ENCODE measurements at regions not wholly inside any gene's neighbourhood (a gene's known extent, or its start where the extent isn't known, plus 50 kb on each side); places are given as distances from the start of the nearest gene placed in this dataset.

DNA sequence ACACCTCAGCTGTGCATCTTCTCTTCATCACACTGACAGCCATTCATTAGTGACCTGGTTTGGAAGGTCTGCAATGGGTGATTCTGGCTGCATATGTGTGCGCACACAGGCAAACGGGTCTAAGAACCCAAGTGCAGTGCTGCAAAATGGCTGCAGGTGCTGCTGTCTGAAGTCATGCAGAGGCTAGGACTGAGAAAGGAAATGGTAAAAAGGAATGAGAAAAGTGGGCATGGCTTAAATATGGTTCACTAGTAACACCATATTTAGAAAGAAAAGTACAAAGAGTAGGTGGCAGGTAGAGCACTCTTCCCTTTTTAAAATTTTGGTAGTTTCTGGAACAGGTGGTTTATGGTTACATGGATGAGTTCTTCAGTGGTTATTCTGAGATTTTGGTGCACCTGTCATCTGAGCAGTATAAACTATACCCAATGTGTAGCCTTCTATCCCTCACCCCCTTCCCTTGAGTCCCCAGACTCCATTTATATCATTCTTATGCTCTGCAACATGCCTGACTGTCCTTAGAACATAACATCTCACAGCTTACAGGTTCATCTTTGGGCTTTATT, 78.4 kb downstream of the CCNG2 start:
- TF ChIP-seq, protein P1, sequence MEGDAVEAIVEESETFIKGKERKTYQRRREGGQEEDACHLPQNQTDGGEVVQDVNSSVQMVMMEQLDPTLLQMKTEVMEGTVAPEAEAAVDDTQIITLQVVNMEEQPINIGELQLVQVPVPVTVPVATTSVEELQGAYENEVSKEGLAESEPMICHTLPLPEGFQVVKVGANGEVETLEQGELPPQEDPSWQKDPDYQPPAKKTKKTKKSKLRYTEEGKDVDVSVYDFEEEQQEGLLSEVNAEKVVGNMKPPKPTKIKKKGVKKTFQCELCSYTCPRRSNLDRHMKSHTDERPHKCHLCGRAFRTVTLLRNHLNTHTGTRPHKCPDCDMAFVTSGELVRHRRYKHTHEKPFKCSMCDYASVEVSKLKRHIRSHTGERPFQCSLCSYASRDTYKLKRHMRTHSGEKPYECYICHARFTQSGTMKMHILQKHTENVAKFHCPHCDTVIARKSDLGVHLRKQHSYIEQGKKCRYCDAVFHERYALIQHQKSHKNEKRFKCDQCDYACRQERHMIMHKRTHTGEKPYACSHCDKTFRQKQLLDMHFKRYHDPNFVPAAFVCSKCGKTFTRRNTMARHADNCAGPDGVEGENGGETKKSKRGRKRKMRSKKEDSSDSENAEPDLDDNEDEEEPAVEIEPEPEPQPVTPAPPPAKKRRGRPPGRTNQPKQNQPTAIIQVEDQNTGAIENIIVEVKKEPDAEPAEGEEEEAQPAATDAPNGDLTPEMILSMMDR (IDR thresholded peaks at IDR 0.05), result no peak
- Histone ChIP-seq H3K36me3 (no peaks in the 10 kb centered on the region), H3K4me3 (no peak overlapping the region), H3K4me1 (no peaks in the 10 kb centered on the region), H3K27ac (no peak overlapping the region), H3K9me3 (no peaks in the 10 kb centered on the region), H3K27me3 (peaks cover 0 to 6% of the 10 kb centered on the region in 2 donors)
- intact Hi-C loops (cut with DNase I; ENCODE audit: low total_unique reads), result no loop called here
- DNase-seq, result no peak

DNA sequence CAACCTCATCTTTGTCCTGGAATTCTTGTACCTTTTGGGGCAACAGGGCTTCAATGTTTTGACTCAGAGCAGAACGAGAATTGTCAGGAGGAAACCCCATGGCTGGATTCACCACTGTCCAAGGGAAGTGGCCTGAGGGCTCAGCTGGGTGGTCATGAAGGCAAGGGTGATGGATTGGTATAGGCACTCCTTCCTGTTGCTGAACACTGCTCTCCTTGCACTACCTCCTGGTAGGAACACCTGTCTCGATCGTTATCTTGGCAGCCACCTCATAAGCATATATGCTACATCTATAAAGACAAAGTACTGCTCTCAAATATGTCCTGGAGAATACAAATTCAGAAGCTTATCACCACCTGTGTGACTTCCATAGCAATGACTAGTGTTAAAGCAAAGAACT, 79.8 kb downstream of the CCNG2 start:
- H3K4me3 ChIP-seq, result no peak overlapping the region
- H3K27me3 ChIP-seq, result peaks cover 0 to 6% of the 10 kb centered on the region in 2 donors
- no peaks in the 10 kb centered on the region for H3K36me3 ChIP-seq
- H3K9me3 ChIP-seq, result no peaks in the 10 kb centered on the region
- TF ChIP-seq, protein P1 (IDR thresholded peaks at IDR 0.05), result no peak
- DNase-seq, result no peak
- no peak overlapping the region for H3K27ac ChIP-seq
- no peaks in the 10 kb centered on the region for H3K4me1 ChIP-seq
- intact Hi-C loops (cut with DNase I; ENCODE audit: low total_unique reads), result no loop called here

- peak in 1 of 2 donors; percentile 23 for DNase-seq
- TF ChIP-seq, protein P1 (IDR thresholded peaks at IDR 0.05), result peak; percentile 54 to 58
- H3K27me3 ChIP-seq, result peaks cover 0 to 2% of the 10 kb centered on the region in 2 donors
- intact Hi-C loops (cut with DNase I; ENCODE audit: low total_unique reads), result loop anchor here (5.0 to 10.0 kb wide), 2 partner anchors 114 to 913 kb away; no protein-coding TSS in a partner anchor
- H3K27ac ChIP-seq, result no peak overlapping the region
- no peaks in the 10 kb centered on the region for H3K36me3 ChIP-seq
- no peaks in the 10 kb centered on the region for H3K9me3 ChIP-seq
- H3K4me1 ChIP-seq, result no peaks in the 10 kb centered on the region
- H3K4me3 ChIP-seq, result no peak overlapping the region
Observed at GRCh38 chr4:77240469-77241066, 83.6 kb downstream of the CCNG2 start.

GRCh38 chr4:77248805-77249204, 91.8 kb downstream of the CCNG2 start:
- DNase-seq, result no peak
- no peaks in the 10 kb centered on the region for H3K36me3 ChIP-seq
- H3K4me1 ChIP-seq, result no peaks in the 10 kb centered on the region
- no peak overlapping the region for H3K4me3 ChIP-seq
- no peaks in the 10 kb centered on the region for H3K9me3 ChIP-seq
- no peaks in the 10 kb centered on the region for H3K27me3 ChIP-seq
- TF ChIP-seq, protein P1 (IDR thresholded peaks at IDR 0.05), result no peak
- no peak overlapping the region for H3K27ac ChIP-seq
- intact Hi-C loops (cut with DNase I; ENCODE audit: low total_unique reads), result loop anchor here (10.0 kb wide), 1 partner anchor 106 kb away; no protein-coding TSS in a partner anchor

DNA sequence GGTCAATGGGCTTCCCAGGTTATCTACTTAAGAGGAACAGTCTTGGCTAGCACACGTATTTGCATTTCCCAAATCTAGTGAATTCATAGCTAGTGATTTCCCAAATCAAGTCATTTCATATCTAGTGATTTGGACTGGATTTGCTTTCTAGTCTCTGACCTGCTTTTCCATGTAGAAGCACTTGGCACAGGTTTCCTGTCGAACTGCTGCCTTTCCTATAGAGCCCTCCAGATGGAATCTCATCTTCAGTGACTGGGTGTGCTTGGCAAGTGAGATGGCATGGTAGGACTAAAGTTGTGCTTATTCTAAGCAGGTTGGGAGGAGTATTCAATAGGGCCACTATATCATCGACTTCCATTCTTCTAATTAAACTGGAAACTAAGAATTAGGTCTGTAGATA, 94.7 kb downstream of the CCNG2 start:
- Histone ChIP-seq H3K9me3 (peaks cover 0 to 2% (median 0%) of the 10 kb centered on the region in 3 donors), H3K27me3 (no peaks in the 10 kb centered on the region), H3K4me3 (no peak overlapping the region), H3K36me3 (no peaks in the 10 kb centered on the region), H3K4me1 (no peaks in the 10 kb centered on the region), H3K27ac (no peak overlapping the region)
- intact Hi-C loops (cut with DNase I; ENCODE audit: low total_unique reads), result no loop called here
- TF ChIP-seq, protein P1 (IDR thresholded peaks at IDR 0.05), result no peak
- no peak for DNase-seq

All from tibial artery (tissue), 4 donors.